Panc1 (cell line): ENCODE measurements at regions not wholly inside any gene's neighbourhood (a gene's known extent, or its start where the extent isn't known, plus 50 kb on each side); places are given as distances from the start of the nearest gene placed in this dataset.

Experiments used
- ATAC-seq: fragments of 200-7000 bp; cut with Tn5 transposase; 2 replicates; pipeline ENCODE4 v1.9.1; 2020; ENCODE audit warnings: mild to moderate bottlenecking, moderate library complexity
- BruUV-seq: library from RNA; stranded (reverse); fragments of 400-500 nt; replicated peaks from 2 replicates; lab custom pipeline; 2021; lab: Mats Ljungman, UMichigan
- CTCF ChIA-PET: fragments of 300-600 bp; sonication (Branson Sonifier 250); formaldehyde crosslinking; loops from one replicate; lab custom pipeline; 2022; ENCODE audit warnings: antibody characterized with exemption; lab: Charles Lee
- POLR2A ChIA-PET: fragments of 300-600 bp; sonication (Branson Sonifier 250); formaldehyde crosslinking; loops from one replicate; lab custom pipeline; 2022; ENCODE audit warnings: antibody characterized with exemption; lab: Charles Lee
- DNase-seq: peaks from one replicate; pipeline ENCODE4 v3.0.0-alpha.2; 2010; ENCODE audit warnings: low read depth, low spot score
- H3K27ac ChIP-seq: 2 replicates; pipeline ENCODE4 v1.5.1; 2011; ENCODE audit warnings: mild to moderate bottlenecking, low read length, inconsistent platforms
- H3K27me3 ChIP-seq: fragments of 200-500 bp; sonication (Bioruptor generic); 2 replicates; pipeline ENCODE4 v1.6.0; 2014; ENCODE audit warnings: low read length, inconsistent platforms; ENCODE audit not compliant: control insufficient read depth, insufficient read depth
- H3K36me3 ChIP-seq: fragments of 200-500 bp; sonication (Bioruptor generic); 2 replicates; pipeline ENCODE4 v1.5.1; 2014; ENCODE audit warnings: inconsistent platforms, mild to moderate bottlenecking, low read length, moderate library complexity; ENCODE audit not compliant: control insufficient read depth, insufficient read depth
- H3K4me1 ChIP-seq: 2 replicates; pipeline ENCODE4 v1.5.1; 2011; ENCODE audit warnings: inconsistent platforms, mild to moderate bottlenecking, low read length, moderate library complexity; ENCODE audit not compliant: control insufficient read depth, insufficient read depth
- H3K4me3 ChIP-seq, 2 experiments: 2 replicates each; pipeline ENCODE4 v1.5.1; 2011 to 2012; ENCODE audit warnings: low read depth in 2 of 2, low read length in 2 of 2, mild to moderate bottlenecking in 2 of 2, inconsistent platforms in 1 of 2, moderate library complexity in 1 of 2
- H3K9me3 ChIP-seq: fragments of 200-500 bp; sonication (Bioruptor generic); 2 replicates; pipeline ENCODE4 v1.5.1; 2014; ENCODE audit warnings: low read depth, mild to moderate bottlenecking, inconsistent platforms, low read length, moderate library complexity; ENCODE audit not compliant: control insufficient read depth, insufficient read depth
- POLR2AphosphoS5 ChIP-seq: IDR thresholded peaks from 2 replicates; pipeline ENCODE4 v1.6.1; 2012; ENCODE audit warnings: mild to moderate bottlenecking, low read depth, low read length, moderate library complexity
- SIN3A ChIP-seq: IDR thresholded peaks from 2 replicates; pipeline ENCODE4 v1.6.1; 2012; ENCODE audit warnings: low read depth, mild to moderate bottlenecking, low read length, moderate library complexity, borderline replicate concordance; ENCODE audit not compliant: insufficient read depth
- TCF7L2 ChIP-seq: IDR thresholded peaks from 2 replicates; pipeline ENCODE4 v1.6.1; 2011; ENCODE audit warnings: mild to moderate bottlenecking, low read depth, low read length, inconsistent platforms
- in situ Hi-C: cut with HindIII; loops from 2 replicates; pipeline ENCODE4 v1.10.0; 2016; ENCODE audit warnings: low sequenced_read_pairs, low pct_unique_long_range_greater_than_20kb
- intact Hi-C: fragments of 100-400 bp; cut with micrococcal nuclease; formaldehyde crosslinking; loops from one replicate; pipeline ENCODE4 v1.10.0; 2022; ENCODE audit not compliant: unreplicated experiment
- TF ChIP-seq, protein P1 (sequence below), 2 experiments: IDR thresholded peaks; 2 replicates each; pipeline ENCODE4 v1.6.1; 2011 to 2012; ENCODE audit warnings: low read depth in 2 of 2, control low read depth in 1 of 2, low read length in 1 of 2, mild to moderate bottlenecking in 1 of 2, moderate library complexity in 1 of 2; ENCODE audit not compliant: insufficient read depth in 1 of 2
- TF ChIP-seq, protein P2 (sequence below): fragments of 450-650 bp; IDR thresholded peaks from 2 replicates; pipeline ENCODE4 v1.5.1; 2017; ENCODE audit warnings: mild to moderate bottlenecking

DNA sequence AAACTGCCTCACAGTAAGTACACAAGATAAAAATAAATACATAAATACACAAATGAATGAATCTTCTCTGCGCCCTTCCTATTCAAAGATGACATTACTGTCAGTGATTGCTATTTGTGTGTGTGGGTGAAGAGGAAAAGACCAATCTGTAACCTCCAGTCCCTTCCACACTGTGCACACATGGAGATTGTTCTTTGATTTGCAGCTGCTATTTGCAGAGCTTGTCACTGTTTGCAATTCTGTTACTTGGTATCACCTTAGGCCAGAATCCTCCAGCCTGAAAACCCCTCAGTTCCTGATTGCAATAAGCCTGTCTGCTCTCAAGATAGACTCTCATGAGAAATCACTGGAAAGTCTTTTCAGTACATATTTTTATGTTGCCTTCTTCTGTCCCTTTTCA is 1314.9 kb downstream of the PCDH9 start:
- Histone ChIP-seq H3K27me3 (no peaks in the 10 kb centered on the region), H3K36me3 (no peaks in the 10 kb centered on the region), H3K27ac (no peak overlapping the region), H3K9me3 (no peaks in the 10 kb centered on the region), H3K4me3 (no peak overlapping the region), H3K4me1 (no peaks in the 10 kb centered on the region)
- intact Hi-C loops (no loop called here), in situ Hi-C loops (no loop called here)
- no peak for DNase-seq
- BruUV-seq, result no TSS peak
- POLR2A ChIA-PET, result no interaction called here
- TF ChIP-seq, protein P1, sequence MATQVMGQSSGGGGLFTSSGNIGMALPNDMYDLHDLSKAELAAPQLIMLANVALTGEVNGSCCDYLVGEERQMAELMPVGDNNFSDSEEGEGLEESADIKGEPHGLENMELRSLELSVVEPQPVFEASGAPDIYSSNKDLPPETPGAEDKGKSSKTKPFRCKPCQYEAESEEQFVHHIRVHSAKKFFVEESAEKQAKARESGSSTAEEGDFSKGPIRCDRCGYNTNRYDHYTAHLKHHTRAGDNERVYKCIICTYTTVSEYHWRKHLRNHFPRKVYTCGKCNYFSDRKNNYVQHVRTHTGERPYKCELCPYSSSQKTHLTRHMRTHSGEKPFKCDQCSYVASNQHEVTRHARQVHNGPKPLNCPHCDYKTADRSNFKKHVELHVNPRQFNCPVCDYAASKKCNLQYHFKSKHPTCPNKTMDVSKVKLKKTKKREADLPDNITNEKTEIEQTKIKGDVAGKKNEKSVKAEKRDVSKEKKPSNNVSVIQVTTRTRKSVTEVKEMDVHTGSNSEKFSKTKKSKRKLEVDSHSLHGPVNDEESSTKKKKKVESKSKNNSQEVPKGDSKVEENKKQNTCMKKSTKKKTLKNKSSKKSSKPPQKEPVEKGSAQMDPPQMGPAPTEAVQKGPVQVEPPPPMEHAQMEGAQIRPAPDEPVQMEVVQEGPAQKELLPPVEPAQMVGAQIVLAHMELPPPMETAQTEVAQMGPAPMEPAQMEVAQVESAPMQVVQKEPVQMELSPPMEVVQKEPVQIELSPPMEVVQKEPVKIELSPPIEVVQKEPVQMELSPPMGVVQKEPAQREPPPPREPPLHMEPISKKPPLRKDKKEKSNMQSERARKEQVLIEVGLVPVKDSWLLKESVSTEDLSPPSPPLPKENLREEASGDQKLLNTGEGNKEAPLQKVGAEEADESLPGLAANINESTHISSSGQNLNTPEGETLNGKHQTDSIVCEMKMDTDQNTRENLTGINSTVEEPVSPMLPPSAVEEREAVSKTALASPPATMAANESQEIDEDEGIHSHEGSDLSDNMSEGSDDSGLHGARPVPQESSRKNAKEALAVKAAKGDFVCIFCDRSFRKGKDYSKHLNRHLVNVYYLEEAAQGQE (IDR thresholded peaks at IDR 0.05; ENCODE audit: insufficient read depth in 1 of 2, low read depth in 2 of 2, low read length in 1 of 2), result no peak
- ATAC-seq, result no peak
- CTCF ChIA-PET, result no interaction called here

DNA sequence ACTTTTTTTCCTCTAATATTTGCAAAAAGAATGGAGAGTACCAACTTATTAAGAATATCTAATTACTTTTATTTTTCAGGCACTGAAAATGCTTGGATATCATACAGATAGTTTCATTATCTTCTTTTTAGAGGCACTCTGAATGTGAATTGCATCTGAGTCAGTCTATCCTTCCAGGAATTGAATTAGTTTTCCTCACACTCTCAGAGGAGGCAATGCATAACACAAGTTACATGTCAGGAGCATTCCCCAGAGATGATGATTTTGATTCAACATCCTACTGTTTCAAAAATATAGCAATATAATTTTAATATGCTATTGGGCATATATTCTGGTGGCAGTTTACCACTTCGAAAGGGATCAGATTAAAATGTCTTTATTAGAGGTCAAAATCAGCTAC is 1315.4 kb downstream of the PCDH9 start:
- Histone ChIP-seq H3K4me1 (no peaks in the 10 kb centered on the region), H3K9me3 (no peaks in the 10 kb centered on the region), H3K27me3 (no peaks in the 10 kb centered on the region), H3K36me3 (no peaks in the 10 kb centered on the region), H3K27ac (no peak overlapping the region), H3K4me3 (no peak overlapping the region)
- POLR2A ChIA-PET, result no interaction called here
- no TSS peak for BruUV-seq
- in situ Hi-C loops, result no loop called here
- TF ChIP-seq TCF7L2 (no peak), SIN3A (no peak), POLR2AphosphoS5 (no peak)
- TF ChIP-seq, protein P1 (IDR thresholded peaks at IDR 0.05; ENCODE audit: insufficient read depth in 1 of 2, low read depth in 2 of 2, low read length in 1 of 2), result no peak
- TF ChIP-seq, protein P2, sequence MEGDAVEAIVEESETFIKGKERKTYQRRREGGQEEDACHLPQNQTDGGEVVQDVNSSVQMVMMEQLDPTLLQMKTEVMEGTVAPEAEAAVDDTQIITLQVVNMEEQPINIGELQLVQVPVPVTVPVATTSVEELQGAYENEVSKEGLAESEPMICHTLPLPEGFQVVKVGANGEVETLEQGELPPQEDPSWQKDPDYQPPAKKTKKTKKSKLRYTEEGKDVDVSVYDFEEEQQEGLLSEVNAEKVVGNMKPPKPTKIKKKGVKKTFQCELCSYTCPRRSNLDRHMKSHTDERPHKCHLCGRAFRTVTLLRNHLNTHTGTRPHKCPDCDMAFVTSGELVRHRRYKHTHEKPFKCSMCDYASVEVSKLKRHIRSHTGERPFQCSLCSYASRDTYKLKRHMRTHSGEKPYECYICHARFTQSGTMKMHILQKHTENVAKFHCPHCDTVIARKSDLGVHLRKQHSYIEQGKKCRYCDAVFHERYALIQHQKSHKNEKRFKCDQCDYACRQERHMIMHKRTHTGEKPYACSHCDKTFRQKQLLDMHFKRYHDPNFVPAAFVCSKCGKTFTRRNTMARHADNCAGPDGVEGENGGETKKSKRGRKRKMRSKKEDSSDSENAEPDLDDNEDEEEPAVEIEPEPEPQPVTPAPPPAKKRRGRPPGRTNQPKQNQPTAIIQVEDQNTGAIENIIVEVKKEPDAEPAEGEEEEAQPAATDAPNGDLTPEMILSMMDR, result no peak
- intact Hi-C loops, result no loop called here
- ATAC-seq (no peak), DNase-seq (no peak)
- CTCF ChIA-PET, result no interaction called here
